Activated CD4-positive, alpha-beta T cell treated with anti-CD3 and anti-CD28 coated beads, Interleukin-2, amount 50 U/mL, for 16 hours (primary cell): ENCODE measurements at regions not wholly inside any gene's neighbourhood (a gene's known extent, or its start where the extent isn't known, plus 50 kb on each side); places are given as distances from the start of the nearest gene placed in this dataset.
"Not testable (repeated sequence)": the region's sequence is repeated elsewhere in the genome, so short reads cannot be mapped to it uniquely, and the experiment has no call there.

ENCODE experiments used
- DNase-seq: peaks from one replicate; pipeline ENCODE4 v3.0.0-alpha.2; 2020

- no peak for DNase-seq
These were observed 265.9 kb downstream of the CBLL2 start for GRCh38 chrX:22538580-22538979.

- DNase-seq, result no peak
These were observed 269.2 kb downstream of the CBLL2 start for GRCh38 chrX:22541926-22542325.

- no peak for DNase-seq
These were observed 269.9 kb downstream of the CBLL2 start for GRCh38 chrX:22542641-22543040.

- no peak for DNase-seq
These were observed 286.8 kb downstream of the CBLL2 start for GRCh38 chrX:22559506-22559905.

GRCh38 chrX:22575161-22575845, 302.6 kb downstream of the CBLL2 start:
- DNase-seq, result no peak

- no peak for DNase-seq
These were observed 304.5 kb downstream of the CBLL2 start for GRCh38 chrX:22577181-22577580.

- no peak for DNase-seq
These were observed 313.1 kb downstream of the CBLL2 start for GRCh38 chrX:22585831-22586230.

GRCh38 chrX:22589845-22590244, 317.1 kb downstream of the CBLL2 start:
- no peak for DNase-seq

- no peak for DNase-seq
These were observed 322.1 kb downstream of the CBLL2 start for GRCh38 chrX:22594766-22595165.

- no peak for DNase-seq
These were observed 330.3 kb downstream of the CBLL2 start for GRCh38 chrX:22603060-22603459.

- not testable (repeated sequence) for DNase-seq
These were observed 336.7 kb downstream of the CBLL2 start for GRCh38 chrX:22609452-22609851.

GRCh38 chrX:22616867-22617266, 344.2 kb downstream of the CBLL2 start:
- DNase-seq, result no peak

GRCh38 chrX:22627576-22627975, 354.9 kb downstream of the CBLL2 start:
- DNase-seq, result no peak

- DNase-seq, result no peak
These were observed 355.6 kb downstream of the CBLL2 start for GRCh38 chrX:22628275-22628674.

GRCh38 chrX:22629105-22629725, 356.5 kb downstream of the CBLL2 start:
- DNase-seq, result no peak

GRCh38 chrX:22634083-22634482, 361.4 kb downstream of the CBLL2 start:
- DNase-seq, result no peak

GRCh38 chrX:22634751-22635150, 362.0 kb downstream of the CBLL2 start:
- DNase-seq, result no peak

GRCh38 chrX:22648281-22648680, 351.5 kb upstream of the DDX53 start:
- no peak for DNase-seq

GRCh38 chrX:22650691-22651090, 349.1 kb upstream of the DDX53 start:
- DNase-seq, result no peak

GRCh38 chrX:22652596-22652995, 347.2 kb upstream of the DDX53 start:
- DNase-seq, result no peak

GRCh38 chrX:22660756-22661155, 339.0 kb upstream of the DDX53 start:
- DNase-seq, result no peak

- DNase-seq, result no peak
These were observed 337.0 kb upstream of the DDX53 start for GRCh38 chrX:22662776-22663175.

GRCh38 chrX:22664826-22665225, 334.9 kb upstream of the DDX53 start:
- DNase-seq, result no peak

GRCh38 chrX:22665818-22666217, 333.9 kb upstream of the DDX53 start:
- no peak for DNase-seq

- peak; percentile 24 for DNase-seq
These were observed 333.3 kb upstream of the DDX53 start for GRCh38 chrX:22666441-22666840.
